OCI-LY7 (cell line): ENCODE measurements at regions not wholly inside any gene's neighbourhood (a gene's known extent, or its start where the extent isn't known, plus 50 kb on each side); places are given as distances from the start of the nearest gene placed in this dataset.

Experiments
- CTCF ChIP-seq: fragments of 200-600 bp; sonication (generic); conservative IDR thresholded peaks from 2 replicates; pipeline ENCODE4 v1.5.1; 2014; ENCODE audit warnings: mild to moderate bottlenecking, antibody characterized with exemption, low read length, moderate library complexity, mixed read lengths
- EZH2phosphoT487 ChIP-seq: fragments of 200-600 bp; sonication (generic); IDR thresholded peaks from 2 replicates; pipeline ENCODE4 v1.6.1; 2018; ENCODE audit warnings: low read depth, borderline replicate concordance, mild to moderate bottlenecking, mixed run types, antibody characterized with exemption, low read length, moderate library complexity, mixed read lengths

- TF ChIP-seq CTCF (peak; percentile 43; the same call in 1 of the 2 replicates), EZH2phosphoT487 (no peak)
These were observed 72.8 kb upstream of the AADACL2 start for GRCh38 chr3:151660885-151661284.
